ENCODE measurements at regions not wholly inside any gene's neighbourhood (a gene's known extent, or its start where the extent isn't known, plus 50 kb on each side); places are given as distances from the start of the nearest gene placed in this dataset.

DNA sequence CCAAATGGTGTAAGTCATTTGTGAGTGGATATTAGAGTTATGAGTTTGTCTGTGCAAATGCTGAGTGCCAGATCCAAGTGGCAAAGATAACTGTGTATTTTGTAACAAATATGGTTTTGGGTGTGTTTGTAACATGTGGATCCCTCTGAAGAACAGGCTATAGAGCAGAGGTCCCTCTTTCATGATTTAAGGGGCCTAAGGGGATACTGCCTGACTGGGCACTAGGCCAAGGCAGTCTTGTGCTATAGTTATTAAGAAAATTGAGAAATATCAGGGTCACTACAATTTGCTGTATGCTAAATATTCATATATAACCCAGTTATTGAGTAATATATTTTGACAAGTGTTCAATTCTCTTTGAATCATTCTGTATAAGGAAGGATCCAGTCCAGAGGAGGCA, 555.6 kb upstream of the RGMA start:
- Mint-ChIP-seq H3K27ac (no peak overlapping the region), H3K36me3 (no peaks in the 10 kb centered on the region), H3K4me1 (peaks cover 2% of the 10 kb centered on the region; the same call in 1 of the 2 replicates), H3K27me3 (ENCODE audit: low read depth) (no peaks in the 10 kb centered on the region), H3K4me3 (no peak overlapping the region), H3K9me3 (no peaks in the 10 kb centered on the region)
- DNase-seq (ENCODE audit: low spot score): no peak
- no peak for ATAC-seq
- POLR2A ChIA-PET: no interaction called here
- TF ChIP-seq SOX15 (CRISPR knock-in tag; IDR thresholded peaks at IDR 0.05) (no peak), FOXJ3 (CRISPR knock-in tag; IDR thresholded peaks at IDR 0.05; ENCODE audit: borderline replicate concordance) (no peak), NR3C1 (CRISPR knock-in tag; conservative IDR thresholded peaks at IDR 0.05; ENCODE audit: low read depth) (no peak), SP1 (CRISPR knock-in tag; conservative IDR thresholded peaks at IDR 0.05) (no peak), KAT7 (CRISPR knock-in tag; IDR thresholded peaks at IDR 0.05; ENCODE audit: borderline replicate concordance) (no peak), GTF2I (CRISPR knock-in tag; conservative IDR thresholded peaks at IDR 0.05) (no peak)
- TF ChIP-seq, protein P1, sequence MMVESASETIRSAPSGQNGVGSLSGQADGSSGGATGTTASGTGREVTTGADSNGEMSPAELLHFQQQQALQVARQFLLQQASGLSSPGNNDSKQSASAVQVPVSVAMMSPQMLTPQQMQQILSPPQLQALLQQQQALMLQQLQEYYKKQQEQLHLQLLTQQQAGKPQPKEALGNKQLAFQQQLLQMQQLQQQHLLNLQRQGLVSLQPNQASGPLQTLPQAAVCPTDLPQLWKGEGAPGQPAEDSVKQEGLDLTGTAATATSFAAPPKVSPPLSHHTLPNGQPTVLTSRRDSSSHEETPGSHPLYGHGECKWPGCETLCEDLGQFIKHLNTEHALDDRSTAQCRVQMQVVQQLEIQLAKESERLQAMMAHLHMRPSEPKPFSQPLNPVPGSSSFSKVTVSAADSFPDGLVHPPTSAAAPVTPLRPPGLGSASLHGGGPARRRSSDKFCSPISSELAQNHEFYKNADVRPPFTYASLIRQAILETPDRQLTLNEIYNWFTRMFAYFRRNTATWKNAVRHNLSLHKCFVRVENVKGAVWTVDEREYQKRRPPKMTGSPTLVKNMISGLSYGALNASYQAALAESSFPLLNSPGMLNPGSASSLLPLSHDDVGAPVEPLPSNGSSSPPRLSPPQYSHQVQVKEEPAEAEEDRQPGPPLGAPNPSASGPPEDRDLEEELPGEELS (CRISPR knock-in tag; IDR thresholded peaks at IDR 0.05): no peak
- CTCF ChIA-PET: no interaction called here

DNA sequence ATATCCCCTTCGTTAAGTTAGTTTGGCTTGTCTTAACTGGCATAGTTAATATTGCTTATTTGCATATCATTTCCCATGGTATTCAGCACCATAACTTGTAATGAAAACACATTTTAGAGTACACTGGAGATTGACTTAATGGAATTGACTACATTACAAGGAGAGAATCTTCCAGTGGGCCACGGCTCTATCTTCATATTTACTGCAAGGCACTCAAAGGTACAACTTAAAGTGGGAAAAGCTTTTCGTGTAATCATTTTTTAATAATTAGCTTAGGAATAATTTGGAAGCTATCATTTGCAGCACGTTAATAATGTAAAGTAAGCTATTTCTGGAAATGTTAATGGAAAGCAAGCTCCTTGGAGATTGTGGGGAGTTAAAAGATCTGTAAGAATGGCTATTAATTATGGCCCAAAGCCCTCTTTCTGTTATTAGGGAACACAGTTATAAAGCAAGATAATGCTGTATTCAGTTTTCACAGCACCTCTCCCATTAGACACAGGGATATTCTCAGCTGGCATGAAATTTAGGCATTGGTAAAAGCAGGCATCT, 551.5 kb upstream of the RGMA start:
- Mint-ChIP-seq H3K4me3 (no peak overlapping the region), H3K4me1 (peaks cover 2% of the 10 kb centered on the region; the same call in 1 of the 2 replicates), H3K27me3 (ENCODE audit: low read depth) (no peaks in the 10 kb centered on the region), H3K36me3 (no peaks in the 10 kb centered on the region), H3K9me3 (0 out of 2 replicates have a peak, but pooled peaks cover 8% of the 10 kb centered on the region), H3K27ac (no peak overlapping the region)
- no peak for ATAC-seq
- TF ChIP-seq, protein P2, sequence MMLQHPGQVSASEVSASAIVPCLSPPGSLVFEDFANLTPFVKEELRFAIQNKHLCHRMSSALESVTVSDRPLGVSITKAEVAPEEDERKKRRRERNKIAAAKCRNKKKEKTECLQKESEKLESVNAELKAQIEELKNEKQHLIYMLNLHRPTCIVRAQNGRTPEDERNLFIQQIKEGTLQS (CRISPR knock-in tag; conservative IDR thresholded peaks at IDR 0.05): no peak
- TF ChIP-seq TEAD1 (CRISPR knock-in tag; IDR thresholded peaks at IDR 0.05): no peak
- TF ChIP-seq, protein P3, sequence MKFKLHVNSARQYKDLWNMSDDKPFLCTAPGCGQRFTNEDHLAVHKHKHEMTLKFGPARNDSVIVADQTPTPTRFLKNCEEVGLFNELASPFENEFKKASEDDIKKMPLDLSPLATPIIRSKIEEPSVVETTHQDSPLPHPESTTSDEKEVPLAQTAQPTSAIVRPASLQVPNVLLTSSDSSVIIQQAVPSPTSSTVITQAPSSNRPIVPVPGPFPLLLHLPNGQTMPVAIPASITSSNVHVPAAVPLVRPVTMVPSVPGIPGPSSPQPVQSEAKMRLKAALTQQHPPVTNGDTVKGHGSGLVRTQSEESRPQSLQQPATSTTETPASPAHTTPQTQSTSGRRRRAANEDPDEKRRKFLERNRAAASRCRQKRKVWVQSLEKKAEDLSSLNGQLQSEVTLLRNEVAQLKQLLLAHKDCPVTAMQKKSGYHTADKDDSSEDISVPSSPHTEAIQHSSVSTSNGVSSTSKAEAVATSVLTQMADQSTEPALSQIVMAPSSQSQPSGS (CRISPR knock-in tag; IDR thresholded peaks at IDR 0.05; ENCODE audit: borderline replicate concordance, low read depth): no peak
- TF ChIP-seq, protein P4, sequence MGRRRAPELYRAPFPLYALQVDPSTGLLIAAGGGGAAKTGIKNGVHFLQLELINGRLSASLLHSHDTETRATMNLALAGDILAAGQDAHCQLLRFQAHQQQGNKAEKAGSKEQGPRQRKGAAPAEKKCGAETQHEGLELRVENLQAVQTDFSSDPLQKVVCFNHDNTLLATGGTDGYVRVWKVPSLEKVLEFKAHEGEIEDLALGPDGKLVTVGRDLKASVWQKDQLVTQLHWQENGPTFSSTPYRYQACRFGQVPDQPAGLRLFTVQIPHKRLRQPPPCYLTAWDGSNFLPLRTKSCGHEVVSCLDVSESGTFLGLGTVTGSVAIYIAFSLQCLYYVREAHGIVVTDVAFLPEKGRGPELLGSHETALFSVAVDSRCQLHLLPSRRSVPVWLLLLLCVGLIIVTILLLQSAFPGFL (CRISPR knock-in tag; IDR thresholded peaks at IDR 0.05; ENCODE audit: borderline replicate concordance): no peak
- TF ChIP-seq, protein P5, sequence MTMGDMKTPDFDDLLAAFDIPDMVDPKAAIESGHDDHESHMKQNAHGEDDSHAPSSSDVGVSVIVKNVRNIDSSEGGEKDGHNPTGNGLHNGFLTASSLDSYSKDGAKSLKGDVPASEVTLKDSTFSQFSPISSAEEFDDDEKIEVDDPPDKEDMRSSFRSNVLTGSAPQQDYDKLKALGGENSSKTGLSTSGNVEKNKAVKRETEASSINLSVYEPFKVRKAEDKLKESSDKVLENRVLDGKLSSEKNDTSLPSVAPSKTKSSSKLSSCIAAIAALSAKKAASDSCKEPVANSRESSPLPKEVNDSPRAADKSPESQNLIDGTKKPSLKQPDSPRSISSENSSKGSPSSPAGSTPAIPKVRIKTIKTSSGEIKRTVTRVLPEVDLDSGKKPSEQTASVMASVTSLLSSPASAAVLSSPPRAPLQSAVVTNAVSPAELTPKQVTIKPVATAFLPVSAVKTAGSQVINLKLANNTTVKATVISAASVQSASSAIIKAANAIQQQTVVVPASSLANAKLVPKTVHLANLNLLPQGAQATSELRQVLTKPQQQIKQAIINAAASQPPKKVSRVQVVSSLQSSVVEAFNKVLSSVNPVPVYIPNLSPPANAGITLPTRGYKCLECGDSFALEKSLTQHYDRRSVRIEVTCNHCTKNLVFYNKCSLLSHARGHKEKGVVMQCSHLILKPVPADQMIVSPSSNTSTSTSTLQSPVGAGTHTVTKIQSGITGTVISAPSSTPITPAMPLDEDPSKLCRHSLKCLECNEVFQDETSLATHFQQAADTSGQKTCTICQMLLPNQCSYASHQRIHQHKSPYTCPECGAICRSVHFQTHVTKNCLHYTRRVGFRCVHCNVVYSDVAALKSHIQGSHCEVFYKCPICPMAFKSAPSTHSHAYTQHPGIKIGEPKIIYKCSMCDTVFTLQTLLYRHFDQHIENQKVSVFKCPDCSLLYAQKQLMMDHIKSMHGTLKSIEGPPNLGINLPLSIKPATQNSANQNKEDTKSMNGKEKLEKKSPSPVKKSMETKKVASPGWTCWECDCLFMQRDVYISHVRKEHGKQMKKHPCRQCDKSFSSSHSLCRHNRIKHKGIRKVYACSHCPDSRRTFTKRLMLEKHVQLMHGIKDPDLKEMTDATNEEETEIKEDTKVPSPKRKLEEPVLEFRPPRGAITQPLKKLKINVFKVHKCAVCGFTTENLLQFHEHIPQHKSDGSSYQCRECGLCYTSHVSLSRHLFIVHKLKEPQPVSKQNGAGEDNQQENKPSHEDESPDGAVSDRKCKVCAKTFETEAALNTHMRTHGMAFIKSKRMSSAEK (CRISPR knock-in tag; IDR thresholded peaks at IDR 0.05; ENCODE audit: borderline replicate concordance): no peak
- TF ChIP-seq ZBTB21 (CRISPR knock-in tag; IDR thresholded peaks at IDR 0.05; ENCODE audit: borderline replicate concordance): no peak
- no peak for TF ChIP-seq ZNF416 (CRISPR knock-in tag; IDR thresholded peaks at IDR 0.05)
- TF ChIP-seq, protein P6, sequence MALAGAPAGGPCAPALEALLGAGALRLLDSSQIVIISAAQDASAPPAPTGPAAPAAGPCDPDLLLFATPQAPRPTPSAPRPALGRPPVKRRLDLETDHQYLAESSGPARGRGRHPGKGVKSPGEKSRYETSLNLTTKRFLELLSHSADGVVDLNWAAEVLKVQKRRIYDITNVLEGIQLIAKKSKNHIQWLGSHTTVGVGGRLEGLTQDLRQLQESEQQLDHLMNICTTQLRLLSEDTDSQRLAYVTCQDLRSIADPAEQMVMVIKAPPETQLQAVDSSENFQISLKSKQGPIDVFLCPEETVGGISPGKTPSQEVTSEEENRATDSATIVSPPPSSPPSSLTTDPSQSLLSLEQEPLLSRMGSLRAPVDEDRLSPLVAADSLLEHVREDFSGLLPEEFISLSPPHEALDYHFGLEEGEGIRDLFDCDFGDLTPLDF (CRISPR knock-in tag; IDR thresholded peaks at IDR 0.05): no peak
- TF ChIP-seq FOXK1 (CRISPR knock-in tag; IDR thresholded peaks at IDR 0.05): no peak
- no peak for TF ChIP-seq NR2C2 (CRISPR knock-in tag; IDR thresholded peaks at IDR 0.05)
- no peak for TF ChIP-seq RELA (CRISPR knock-in tag; IDR thresholded peaks at IDR 0.05; ENCODE audit: borderline replicate concordance)
- TF ChIP-seq GABPB1 (CRISPR knock-in tag; IDR thresholded peaks at IDR 0.05): no peak
- TF ChIP-seq ZNF138 (CRISPR knock-in tag; conservative IDR thresholded peaks at IDR 0.05): no peak
- TF ChIP-seq, protein P7, sequence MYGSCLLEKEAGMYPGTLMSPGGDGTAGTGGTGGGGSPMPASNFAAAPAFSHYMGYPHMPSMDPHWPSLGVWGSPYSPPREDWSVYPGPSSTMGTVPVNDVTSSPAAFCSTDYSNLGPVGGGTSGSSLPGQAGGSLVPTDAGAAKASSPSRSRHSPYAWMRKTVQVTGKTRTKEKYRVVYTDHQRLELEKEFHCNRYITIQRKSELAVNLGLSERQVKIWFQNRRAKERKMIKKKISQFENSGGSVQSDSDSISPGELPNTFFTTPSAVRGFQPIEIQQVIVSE (CRISPR knock-in tag; IDR thresholded peaks at IDR 0.05; ENCODE audit: borderline replicate concordance): no peak
- no peak for TF ChIP-seq TEAD4 (CRISPR knock-in tag; IDR thresholded peaks at IDR 0.05)
- TF ChIP-seq FOXJ3 (CRISPR knock-in tag; IDR thresholded peaks at IDR 0.05; ENCODE audit: borderline replicate concordance): no peak
- TF ChIP-seq, protein P8, sequence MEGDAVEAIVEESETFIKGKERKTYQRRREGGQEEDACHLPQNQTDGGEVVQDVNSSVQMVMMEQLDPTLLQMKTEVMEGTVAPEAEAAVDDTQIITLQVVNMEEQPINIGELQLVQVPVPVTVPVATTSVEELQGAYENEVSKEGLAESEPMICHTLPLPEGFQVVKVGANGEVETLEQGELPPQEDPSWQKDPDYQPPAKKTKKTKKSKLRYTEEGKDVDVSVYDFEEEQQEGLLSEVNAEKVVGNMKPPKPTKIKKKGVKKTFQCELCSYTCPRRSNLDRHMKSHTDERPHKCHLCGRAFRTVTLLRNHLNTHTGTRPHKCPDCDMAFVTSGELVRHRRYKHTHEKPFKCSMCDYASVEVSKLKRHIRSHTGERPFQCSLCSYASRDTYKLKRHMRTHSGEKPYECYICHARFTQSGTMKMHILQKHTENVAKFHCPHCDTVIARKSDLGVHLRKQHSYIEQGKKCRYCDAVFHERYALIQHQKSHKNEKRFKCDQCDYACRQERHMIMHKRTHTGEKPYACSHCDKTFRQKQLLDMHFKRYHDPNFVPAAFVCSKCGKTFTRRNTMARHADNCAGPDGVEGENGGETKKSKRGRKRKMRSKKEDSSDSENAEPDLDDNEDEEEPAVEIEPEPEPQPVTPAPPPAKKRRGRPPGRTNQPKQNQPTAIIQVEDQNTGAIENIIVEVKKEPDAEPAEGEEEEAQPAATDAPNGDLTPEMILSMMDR (IDR thresholded peaks at IDR 0.05): no peak
- ChIA-PET CTCF (no interaction called here), POLR2A (no interaction called here)
- DNase-seq (ENCODE audit: low spot score): no peak
